NCI-H2196 treated with DMSO at 0.1 percent for 48 hours (cell line): ENCODE measurements at regions not wholly inside any gene's neighbourhood (a gene's known extent, or its start where the extent isn't known, plus 50 kb on each side); places are given as distances from the start of the nearest gene placed in this dataset.

ENCODE experiments used
- DNase-seq: peaks from one replicate; lab custom pipeline; 2025; ENCODE audit not compliant: unreplicated experiment; lab: John Stamatoyannopoulos, UW

DNA sequence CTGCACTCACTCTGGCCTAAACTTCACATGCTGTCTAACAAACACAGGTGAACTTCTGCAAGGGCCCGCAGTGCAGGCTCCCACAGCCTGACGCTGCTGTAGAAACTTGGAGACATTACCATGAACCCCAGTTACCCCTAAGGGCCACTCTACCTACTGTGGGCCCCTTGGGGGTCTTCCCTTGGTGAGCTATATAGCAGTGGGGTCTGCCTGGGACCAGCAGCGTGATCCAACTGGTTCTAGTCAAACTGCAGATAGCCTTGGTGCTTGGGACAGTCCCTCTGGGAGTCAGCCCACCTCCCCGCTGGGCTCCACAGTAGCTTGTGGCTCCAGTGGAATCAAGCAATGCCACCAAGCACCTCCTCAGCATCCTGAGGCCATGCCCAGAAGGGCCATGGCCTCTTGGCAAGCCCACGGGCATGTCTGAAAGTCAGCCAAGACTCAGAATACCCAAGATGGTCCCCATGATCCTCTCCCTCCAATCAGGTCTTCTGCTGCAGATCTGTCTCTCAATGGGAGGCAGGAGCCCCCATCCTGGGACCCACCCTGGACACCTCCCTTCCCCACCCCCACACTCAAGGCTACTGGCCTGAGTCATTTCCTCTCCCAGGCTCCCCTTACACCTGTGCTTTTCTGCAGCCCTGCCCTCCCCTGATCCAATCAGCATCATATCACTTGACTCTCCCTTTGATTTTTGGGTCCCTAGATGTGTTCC is 230.0 kb upstream of the IRX1 start:
- DNase-seq = no peak

DNA sequence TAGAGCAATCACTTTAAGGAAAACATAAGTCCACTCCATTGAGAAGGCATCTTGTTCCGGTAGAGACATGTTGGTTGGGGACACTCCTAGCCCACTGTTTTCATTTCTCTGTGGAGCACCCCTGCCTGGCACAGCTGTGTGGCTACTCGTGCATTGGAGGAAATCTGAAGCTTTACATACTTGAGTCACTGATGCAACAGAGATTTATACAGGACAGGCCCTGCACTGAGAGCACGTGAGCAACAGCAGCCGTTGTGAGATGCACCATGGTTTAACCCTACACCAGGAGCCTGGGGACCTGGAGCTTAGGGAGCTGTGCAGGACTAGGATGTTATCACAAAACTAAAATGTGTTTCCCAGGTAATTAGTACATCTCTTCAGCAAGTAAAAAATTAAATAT is 230.7 kb upstream of the IRX1 start:
- DNase-seq = no peak

DNA sequence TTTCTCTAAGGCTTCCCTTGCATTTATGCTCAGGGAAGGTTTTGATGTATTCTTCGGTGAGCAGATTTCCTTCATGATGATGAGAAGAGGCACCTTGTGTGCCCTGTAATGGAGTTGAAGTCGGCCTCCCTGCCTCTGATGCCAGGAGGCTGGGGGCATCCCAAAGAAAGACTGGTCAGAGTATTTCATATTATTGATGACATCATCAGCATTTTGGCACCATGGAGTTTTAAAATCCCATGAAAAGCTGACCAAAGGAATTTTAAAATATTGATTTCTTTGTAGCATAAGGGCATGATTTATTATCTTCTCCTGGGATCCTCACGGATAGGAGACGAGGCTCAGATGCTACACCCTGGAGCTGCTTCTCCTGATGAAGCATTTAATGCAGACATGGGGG is 231.2 kb upstream of the IRX1 start:
- DNase-seq = no peak

DNA sequence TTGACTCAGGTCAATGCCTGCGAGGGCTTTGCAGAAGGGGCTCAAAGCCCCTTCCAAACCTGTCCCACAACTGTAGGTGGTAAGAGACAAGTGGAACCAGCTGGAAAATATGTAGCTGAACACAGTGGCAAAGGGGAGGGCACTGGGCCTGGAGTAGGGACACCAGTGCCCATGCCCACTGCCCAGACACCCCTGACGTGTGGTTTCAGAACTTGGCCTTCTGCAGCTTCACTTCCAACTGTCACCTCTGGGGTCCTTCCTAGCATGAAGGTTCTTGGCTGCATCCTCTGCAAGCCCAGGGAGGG is 233.1 kb upstream of the IRX1 start:
- no peak for DNase-seq

DNA sequence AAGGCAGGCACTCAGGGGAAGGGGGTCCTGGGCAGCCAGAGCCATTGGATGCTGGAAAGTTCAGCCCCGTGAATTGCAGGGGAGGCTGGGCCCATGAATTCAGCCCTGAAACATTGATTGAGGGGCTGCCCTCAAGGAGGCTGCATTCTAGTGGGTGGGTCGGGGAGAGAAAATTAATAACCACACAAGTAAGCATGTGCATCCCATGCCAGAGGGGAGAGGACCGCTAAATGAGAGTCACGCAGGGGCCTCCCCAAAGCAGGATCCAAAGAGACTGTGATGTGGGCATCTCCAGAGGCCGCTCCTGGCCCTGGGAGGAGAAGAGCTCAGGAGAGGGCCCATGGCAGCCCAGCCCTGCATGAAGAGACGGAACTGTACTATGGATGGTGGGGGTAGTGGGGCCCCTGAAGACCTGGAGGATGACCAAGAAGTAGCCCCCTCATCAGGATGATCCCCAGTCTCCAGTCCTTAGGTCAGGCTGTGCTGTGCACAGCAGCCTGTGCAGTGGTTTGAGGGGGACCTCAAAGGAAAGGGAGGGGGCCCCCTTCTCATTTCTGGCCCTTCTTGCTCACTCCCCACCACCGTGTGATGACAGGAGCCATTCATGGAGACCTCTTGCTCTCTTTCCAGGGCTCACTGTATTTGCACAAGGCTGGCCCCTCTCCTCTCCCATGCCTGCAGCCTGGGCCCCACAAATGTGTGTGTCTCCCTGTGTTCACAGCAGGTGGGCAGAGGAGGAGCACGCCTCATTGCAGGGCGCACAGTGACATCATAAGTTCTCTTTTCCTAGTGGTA is 233.6 kb upstream of the IRX1 start:
- DNase-seq = no peak

DNA sequence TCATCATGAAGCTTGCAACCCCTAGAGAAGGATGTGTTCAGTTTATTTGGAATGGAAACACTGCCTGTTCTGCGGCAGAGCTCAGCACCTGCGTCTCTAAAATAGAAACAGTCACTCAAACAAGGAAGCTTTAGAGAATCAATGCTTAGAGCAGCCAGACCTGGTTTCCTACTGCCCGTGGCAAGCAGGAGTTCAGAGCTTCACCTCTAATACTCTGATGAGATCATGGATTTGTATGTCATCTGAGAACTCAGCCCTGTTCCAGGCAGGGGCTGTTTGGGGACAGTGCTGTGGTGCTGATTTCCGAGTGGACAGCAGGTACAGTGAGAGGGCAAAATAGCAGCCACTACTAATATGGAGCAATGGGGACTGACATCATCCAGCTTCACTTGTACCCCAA is 236.0 kb upstream of the IRX1 start:
- DNase-seq = no peak

DNA sequence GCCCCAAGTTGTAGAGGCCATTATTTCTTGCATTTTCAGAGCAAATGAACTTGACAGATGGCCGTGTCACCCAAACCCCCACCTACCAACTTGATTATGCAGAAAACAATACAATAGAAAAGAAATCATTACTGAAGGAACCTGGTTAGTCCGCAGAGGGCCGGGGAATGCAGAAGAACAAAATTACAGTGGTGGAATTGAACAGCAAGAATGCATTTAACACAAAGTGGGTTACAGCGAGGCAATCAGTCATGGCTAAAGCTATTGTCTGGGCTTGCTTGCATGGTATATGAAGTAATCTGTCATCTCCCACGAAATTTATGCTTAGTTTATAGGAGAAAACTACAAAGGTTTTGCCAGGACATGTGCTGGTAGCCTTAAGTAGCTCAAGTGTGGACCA is 238.3 kb upstream of the IRX1 start:
- no peak for DNase-seq

DNA sequence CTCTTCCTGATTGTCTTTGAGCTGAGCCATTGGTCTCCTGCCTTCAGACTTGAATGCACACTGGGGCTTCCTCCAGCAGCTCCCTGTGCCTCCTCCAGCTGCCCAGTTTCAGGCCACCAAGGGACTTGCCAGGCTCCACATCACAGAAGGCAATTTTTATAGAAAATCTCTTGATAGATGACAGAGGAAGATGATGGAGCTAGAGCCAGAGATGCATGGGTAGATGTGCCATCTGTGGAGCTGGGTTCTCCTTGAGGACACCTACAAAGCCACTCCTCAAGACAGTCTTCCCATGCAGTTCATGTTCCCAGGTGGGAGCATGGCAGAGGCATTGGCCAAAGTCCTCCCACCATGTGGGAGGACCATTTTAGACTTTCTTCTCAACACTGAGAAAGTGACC is 239.6 kb upstream of the IRX1 start:
- DNase-seq = no peak

DNA sequence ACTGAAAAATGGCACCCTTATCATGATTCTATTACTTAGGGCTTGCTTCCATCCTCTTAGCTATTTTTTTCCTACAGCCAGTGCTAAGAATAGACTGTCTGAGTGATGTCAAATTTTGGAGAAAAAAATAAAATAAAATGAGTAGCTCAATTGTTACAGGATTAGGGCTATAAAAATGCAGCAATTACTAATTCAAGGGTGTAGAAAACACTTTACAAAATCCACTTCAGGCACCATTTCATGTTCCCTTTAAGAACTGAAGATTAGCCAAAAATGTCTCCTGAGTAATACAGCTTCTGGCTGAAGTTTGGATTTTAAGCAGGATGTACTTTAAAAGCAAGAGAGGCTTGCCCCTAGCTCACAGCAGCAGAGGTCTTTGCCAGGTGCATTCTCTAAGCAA is 240.5 kb upstream of the IRX1 start:
- no peak for DNase-seq

DNA sequence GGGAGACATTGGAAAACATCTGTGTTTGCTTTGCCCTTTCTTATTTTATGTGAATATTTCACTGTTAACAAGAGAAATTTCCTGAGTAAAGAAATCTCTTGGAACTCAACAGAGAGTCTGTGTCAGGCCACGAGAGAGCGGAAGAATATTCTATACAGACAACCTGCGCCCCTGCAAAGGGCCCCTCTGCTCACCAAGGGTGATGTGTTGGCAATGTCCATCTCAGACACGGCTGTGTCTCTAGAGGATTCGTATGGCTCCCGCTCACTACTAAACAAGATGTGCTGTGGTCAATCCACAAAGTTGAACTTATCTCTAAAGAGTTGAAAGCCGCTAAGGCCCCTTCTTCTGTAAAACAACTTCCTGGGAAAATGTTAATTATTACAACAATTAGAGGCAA is 241.0 kb upstream of the IRX1 start:
- no peak for DNase-seq

DNA sequence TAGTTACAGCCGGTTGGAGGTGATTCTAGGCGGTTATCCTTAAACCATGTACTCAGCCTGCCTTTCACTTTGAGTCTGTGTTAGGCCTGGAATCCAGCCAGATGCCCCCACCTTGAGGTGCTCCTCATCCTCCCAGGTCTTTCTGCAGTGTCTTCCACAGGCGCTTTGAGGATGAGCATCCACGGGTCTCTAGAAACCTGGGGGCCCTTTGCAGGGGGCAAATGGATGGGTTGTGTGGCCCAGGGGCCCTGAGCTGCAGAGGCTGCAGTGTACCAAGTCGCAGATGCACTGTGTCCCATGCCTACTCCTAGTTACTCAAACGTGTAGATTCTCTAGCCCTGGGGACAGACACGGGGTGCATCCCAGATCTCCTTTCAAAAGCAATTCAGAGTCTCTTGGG is 242.1 kb upstream of the IRX1 start:
- no peak for DNase-seq

DNA sequence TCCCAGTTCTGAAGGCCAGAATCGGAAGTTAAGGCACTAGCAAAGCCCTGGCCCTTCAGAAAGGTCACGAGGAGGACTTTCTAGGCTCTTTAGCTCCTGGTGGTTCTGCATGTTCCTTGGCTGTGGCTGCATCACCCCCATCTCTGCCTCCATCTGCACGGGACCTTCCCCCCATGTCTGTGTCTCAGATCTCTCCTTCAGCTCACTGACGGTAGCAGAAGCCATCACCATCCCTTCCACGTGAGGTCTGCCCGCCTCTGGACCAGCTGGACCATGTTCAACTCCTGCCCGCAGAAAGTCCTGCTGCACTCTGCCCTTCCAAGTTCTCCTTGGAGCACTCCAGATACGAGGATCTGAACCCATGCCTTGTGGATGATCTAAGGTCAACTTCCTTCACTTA is 242.9 kb upstream of the IRX1 start:
- no peak for DNase-seq

DNA sequence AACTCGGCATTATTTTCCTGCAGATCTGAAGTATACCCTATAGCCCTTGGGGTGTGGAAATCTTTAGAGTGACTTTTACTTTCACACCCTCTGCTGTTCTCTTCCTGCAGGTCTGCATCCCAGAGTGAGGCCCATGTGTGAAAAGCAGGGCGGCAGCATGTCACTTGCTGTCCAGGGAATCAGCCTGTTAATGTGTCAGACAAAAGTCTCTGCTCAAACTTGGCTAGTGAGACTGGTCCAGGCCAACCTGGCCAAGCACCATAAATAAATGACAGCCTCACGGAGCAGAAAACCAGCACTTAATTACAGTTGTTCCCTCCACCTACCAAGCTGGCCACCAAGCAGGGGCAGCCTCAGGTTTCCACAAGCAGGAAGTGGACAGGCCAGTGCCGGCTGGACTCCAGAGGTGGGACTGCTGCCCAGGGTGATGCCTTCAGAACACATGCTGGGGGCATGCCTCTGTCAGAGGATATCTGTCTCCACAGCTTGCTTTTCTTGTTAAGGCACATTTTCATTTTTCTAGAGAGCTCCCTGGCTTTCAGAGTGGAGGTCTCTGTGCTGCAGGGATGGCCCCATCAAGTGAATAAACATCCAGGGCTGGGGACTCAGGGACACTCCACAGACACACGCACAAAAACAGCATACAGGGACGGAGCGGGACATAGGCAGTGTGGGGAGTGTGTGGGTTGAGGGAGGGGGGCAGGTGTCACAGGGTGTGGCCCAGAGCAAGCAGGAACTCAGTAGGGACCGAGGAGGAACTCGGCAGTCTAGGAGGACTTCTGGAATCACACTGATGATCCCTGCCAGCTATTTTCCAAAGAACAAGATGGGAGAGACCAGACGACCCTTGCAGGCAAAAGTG is 243.8 kb upstream of the IRX1 start:
- DNase-seq = no peak

DNA sequence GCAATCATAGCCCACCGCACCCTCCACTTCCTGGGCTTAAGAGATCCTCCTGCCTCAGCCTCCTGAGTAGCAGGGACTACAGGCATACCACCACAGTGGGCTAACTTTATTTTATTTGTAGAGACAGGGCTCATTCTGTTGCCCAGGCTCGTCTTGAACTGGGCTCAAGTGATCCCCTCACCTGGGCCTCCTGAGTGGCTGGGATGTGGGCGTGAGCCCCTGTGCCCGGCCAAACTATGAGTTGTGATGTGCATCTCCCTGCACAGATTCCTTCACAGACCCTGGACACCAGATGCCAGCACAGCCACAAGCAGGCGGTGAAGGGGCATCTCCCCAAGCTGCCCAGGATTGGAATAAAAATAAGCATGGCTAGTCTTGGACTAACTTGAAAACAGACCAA is 244.9 kb upstream of the IRX1 start:
- no peak for DNase-seq

DNA sequence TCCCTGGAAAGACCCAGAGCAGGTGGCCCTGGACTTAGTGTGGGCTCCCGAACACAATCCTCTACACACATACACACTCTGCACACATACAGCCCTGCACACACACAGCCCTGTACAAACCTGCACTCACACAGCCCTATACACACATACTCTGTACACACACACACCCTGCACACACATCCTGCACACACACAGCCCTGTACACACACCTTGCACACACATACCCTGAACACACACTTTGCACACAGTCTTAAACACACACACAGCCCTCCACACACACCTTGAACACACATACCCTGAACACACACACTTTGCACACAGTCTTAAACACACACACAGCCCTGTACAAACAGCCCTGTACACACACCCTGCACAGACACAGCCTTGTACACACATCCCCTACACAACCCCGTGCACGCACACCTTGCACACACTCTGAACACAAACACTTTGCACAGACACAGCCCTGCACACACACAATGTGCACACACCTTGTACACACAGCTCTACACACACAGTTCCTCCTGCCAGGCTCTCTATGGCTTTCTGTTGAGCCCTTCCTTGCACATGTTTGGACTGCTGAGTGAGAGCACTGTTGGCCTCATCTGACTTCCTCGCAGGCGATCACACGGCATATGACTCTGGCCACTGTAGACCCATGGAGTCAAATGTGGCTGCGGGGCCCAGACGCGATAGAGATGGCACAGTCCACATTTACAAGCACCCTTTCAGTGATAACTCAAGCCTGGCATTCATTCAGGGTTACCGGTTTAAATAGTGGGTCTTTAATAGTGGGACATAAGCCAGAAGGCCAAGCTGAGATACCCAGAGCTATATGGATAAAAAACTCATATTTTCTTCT is 245.7 kb upstream of the IRX1 start:
- DNase-seq = no peak

DNA sequence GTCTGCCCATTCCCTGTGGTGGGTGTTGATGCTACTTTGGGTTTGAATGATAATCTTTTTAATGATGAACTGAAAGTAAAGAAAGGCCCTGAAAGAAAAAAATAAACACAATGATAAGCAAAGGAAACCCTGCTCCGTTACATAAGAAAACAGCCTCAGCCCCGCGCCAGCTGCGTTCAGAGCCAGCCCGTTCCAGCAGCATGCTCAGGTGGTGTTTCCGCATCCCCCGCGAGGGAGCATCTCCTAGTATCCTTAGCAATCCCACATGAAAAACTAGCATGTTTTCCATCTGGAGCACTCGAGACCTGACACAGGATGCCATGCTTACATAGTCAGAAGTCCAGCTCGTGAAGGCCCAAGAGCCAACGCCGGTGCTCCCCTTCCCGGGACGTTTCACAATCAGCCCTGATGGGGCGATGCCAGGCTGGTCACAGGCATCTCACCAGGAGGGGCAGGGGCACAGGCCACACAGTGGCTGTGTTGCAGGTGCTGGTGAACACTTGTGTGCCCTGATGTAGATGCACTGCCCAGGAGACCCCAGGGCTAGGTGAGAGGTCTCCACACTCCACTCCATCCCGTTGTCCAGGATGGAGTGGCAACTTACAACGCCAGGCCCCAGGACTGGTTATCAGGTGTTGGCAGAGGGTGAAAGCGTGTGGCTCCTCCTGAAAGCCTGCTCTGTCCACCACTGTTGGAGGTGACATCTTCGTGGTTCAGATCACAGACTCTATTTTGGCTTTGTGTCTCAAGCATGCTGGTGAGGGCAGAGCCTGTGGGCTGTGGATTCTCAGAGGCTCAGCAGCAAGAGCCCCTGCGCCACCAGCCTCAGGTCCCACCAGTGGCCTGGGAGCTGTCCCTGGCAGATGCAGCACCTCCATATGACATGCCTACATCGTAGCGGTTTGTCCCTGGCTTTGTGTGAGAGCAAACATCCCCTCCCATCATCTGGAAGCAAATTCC is 246.8 kb upstream of the IRX1 start:
- no peak for DNase-seq

DNA sequence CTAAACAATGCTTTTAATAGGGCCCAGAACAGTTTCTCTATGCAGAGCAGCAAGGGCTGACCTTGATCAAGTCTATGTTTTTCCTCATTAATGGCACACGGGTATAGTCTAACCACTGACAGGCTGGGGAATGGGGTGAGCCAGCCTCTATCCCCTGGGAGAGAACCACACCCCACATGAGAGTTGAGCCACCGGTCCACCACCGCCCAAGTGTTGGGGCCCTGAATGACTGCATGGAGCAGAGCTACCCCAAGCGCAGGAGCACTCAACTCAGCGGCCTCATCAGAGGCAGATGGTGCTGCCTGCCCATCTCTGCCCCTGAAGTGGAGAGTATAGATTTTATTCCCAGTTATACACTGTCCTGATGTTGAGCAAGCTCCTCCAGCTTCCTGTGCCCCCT is 247.9 kb upstream of the IRX1 start:
- no peak for DNase-seq

DNA sequence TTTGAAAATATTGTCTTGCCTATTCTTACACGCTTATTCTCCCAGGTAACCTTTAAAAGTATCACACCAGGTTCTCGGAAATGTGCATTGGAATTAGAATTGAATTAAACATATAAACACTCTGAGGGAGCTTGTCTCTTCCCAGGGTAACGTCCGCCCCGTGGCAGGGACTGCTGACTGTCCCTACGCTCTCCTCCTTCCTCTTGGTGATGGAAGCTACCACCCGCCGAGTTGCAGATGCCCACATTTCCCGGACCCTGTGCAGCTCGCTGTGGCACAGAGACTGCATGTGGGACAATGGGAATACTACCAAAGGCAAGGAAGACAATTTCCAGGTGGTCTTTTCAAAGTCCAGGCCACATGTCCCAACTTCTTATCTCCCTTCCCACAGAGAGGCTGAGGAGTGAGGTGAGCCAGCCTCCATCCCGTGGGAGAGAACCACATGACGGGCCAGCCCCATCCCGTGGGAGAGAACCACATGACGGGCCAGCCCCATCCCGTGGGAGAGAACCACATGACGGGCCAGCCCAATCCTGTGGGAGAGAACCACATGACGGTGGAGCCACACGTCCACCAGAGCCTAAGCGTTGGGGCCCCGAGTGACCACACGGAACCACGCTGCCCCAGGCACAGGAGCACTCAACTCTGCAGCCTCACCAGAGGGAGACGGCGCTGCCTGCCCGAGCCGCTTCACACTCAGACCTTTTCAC is 249.4 kb upstream of the IRX1 start:
- no peak for DNase-seq

DNA sequence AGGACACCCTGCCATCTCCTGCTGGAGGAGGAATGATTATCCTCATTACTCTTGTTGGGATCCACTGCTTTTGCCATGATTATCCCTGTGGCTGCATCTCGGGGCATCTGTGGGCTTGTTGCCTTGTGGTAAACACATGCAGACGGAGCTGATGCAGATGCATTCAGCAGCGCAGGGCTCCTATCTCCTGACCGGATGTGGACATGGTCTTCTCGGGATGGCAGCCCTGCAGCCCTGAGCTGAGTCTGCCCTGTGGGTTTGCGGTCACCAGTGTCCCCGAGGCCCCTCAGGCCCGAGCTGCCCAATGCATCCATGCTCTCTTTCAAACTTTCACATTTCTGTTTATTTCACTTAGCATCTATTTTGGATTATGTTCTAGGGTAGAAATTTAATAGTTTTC is 250.4 kb upstream of the IRX1 start:
- DNase-seq = no peak
